Superior temporal gyrus (tissue), 1 donor: ENCODE measurements at regions not wholly inside any gene's neighbourhood (a gene's known extent, or its start where the extent isn't known, plus 50 kb on each side); places are given as distances from the start of the nearest gene placed in this dataset.
"Not testable (repeated sequence)": the region's sequence is repeated elsewhere in the genome, so short reads cannot be mapped to it uniquely, and the experiment has no call there.

ENCODE experiments used
- DNase-seq: peaks from one replicate; pipeline ENCODE4 v3.0.0-alpha.2; 2016; ENCODE audit errors: extremely low spot score

DNA sequence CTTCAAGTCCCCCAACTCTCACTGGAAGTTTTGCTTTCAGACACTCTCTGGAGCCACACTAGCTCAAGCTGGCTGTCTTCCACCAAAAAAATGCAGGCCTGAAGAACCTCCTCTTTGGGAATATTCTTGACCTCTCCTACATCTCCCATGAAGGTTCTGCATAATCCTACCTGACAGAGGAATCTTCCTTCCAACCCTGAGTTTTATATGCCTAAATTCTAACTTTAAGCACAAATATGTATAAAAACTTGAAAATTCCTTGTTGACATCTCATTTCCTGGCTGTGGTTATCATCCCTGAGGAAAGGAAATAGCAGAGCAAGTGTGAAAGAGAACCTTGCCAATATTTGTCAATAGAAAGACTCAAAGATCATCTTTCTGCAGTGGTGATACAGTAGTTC lies 249.0 kb downstream of the LPIN1 start:
- no peak for DNase-seq

DNA sequence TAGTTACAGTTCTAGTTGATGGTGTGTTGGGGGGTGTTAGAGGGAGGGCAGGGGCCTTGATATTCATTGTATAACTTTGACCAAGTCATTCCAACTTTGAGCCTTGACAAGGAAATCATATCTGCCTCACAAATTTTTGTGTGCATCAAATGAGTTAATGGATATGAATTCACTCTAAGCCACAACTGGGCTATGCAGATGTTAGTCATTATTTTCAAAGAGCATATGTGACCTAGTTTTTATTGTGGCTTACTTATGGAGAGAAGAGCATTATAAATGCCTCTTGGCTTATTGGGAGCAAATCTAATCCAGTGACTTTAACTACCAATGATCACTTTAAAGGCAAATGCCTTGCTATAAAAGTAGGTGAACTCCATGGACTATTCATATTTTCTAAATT lies 250.2 kb downstream of the LPIN1 start:
- no peak for DNase-seq

DNA sequence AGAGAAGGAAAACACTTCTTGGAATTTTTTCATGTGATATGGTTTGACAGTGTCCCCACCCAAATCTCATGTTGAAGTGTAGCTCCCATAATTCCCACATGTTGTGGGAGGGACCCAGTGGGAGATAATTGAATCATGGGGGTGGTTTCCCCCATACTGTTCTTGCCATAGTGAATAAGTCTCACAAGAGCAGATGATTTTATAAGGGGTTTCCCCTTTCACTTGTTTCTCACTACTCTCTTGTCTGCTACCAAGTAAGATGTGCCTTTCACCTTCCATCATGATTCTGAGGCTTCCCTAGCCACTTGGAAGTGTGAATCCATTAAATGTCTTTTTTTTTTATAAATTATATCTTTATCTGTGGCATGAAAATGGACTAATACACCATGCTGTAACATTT lies 250.7 kb downstream of the LPIN1 start:
- no peak for DNase-seq

DNA sequence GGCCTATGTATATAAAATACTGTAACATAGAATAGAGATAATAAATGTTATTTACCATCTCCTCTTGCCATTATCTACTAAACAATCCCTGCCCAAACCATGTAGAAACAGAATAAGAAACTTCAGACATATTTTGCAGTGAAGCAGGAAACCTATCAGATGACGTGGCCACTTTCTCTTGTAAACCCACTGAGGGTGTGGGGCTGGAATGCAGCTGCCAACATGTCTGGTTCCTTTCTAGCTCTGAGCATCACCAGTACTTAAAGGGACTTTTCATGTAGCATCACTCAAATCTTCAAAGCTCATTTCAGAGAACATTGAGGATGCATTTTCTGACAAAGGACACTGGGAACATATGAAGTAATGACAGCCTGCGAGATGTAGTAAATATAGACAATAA lies 251.8 kb downstream of the LPIN1 start:
- no peak for DNase-seq

DNA sequence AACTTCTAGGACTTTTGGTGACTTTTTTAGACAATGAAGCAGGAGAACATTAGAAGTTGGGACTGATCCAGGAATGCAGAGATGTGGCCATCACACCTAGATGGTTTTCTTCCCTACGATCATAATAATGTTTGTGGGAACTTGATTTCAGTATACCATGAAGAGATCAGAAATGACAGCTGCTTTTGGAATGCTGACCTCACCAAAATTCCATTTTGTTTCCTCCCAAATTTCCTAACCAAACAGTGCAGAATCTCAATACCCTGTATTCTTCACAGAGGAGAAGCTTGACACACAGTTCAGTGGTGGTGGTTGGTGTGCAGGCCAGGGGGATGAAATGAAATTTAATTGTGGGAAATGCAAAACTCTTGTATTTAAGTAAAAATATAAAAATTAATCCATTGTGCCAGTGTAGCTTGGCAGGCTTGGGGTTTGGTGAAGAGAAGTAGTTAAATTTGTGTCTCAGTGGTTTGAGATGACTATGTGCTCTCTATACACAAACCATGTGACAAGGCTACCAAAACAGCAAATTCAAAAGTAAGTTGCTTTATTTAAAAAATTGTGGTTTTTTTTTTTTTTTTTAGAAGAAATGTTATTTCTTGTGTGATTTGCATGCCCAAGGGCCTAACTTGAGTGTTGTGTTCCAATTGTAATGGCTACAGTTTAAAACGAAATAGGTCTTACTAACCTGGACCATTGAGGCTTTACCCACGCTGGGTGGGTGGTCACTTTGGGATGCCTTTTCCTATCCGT lies 252.4 kb downstream of the LPIN1 start:
- no peak for DNase-seq

DNA sequence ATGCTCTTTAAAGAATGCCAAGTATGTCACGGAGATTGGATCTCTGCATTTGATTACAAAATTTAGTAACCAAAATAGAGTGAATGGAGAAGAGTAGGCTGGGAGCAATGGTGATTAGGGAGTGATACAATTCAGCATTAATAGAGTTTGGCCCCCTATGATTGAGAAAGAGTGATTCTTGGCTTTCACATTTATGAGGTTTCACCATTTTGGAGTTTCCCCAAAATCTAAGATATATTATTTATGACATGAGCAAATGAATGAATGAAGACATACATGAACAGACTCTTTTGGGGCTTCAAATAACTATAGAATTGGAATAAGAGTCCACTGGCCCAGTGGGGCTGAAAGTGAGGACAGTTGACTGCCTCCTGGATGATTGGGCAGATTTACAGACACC lies 255.2 kb downstream of the LPIN1 start:
- DNase-seq = no peak

DNA sequence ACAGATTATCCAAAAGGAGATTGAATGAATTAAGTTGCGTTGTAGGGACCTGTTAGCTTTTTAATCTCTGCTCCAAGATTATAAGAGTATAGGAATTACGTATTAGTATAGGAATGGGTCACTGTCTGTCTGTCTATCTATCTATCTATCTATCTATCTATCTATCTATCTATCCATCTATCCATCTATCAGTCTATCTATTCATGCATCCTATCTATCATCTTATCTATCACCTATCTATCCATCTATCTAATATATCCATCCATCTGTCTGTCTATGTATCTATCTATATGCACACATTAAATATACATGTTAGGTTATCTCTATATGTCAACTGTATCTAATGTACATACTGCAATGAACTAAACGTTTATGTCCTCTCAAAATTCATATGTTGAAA lies 255.8 kb downstream of the LPIN1 start:
- no peak for DNase-seq

DNA sequence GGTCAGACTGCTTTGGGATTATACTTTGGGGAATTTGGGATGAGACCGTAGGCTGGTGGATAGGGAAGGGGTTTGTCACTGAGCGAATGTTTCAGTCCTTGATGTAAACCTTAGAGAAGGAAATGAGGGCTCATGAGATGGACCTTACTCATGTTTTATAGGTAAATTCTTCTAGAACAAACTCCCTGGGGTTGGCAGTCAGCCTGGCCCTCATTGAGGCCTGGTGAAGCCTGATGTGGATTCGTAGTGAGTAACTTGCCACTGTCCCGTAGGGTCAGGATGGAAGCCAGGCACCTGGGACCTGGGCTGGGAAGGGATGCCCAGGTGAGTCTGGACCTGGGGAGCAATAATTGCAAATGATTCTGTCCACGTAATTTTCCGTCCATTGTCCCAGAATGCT lies 258.3 kb downstream of the LPIN1 start:
- DNase-seq = no peak

DNA sequence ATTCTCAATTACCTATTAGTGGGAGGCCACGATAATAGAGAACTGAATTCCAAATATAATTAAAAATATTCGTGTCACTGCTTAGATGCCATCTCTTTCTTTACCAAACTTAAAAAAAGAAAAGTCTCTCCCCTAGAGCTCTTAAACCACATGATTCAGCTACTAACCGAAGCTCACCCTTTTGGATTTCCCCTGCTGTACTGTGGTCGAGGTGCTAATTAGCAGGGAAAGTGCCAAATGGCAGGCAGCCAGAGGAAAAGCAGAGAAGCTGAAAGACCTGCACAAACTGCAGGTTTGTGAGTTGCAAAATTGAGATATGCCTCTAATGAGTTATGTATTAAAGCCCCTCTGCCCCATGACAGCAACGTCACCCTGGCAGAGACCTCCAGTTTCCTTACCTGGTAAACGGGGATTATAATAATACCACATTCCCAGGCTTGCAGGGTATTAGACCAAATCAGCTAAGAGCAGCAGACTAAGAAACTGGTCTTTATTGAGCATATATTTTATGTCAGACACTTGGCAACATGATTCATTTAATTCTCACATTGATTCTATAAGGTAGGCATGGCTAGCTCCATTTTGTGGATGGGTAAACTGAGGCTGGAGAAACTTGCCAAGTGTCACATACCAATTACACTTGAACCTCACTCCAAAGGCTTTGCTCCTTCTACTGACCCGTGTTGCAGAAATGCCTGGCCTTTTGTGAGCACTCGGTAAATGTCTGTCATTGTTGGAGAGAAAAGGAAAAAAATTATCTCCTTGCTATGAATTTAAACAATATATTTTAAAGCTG lies 259.7 kb downstream of the LPIN1 start:
- no peak for DNase-seq

DNA sequence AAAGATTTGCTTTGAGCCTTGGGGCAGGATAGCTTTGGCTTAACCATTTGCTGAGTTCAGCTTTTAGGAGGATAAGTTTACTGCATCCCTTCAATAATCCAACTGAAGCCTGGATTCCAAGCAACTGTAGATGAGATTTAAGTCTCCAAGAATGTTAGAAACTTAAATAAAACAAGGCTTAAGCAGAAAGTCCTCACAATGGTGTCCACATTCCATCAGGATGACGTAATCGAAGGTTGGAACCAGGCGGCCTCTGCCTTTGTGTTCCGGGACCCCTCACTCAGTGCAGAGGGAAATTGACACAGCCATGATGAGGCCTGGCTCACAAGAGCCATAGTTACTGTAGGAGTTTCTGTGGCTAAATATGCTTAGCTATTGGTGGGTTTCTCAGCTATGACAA lies 260.4 kb downstream of the LPIN1 start:
- no peak for DNase-seq

DNA sequence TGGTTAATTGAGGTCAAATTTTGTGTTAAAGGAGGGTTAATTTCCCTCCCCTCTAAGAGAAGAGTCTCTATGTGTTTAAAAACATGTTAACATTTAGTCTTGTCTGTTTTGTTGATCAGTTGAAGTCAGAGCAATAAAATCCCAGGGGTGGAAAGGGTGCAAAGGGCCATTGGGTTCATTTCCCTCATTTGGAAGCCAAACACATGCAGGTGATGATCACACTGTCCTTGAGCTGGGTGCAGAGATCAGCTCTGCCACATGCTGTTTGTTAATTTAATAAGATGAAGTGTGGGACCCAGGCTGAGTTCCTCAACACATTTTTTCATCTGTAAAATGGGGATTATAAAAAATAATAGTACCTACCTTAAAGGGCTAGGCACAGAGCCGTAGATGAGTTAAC lies 260.9 kb downstream of the LPIN1 start:
- DNase-seq = no peak

DNA sequence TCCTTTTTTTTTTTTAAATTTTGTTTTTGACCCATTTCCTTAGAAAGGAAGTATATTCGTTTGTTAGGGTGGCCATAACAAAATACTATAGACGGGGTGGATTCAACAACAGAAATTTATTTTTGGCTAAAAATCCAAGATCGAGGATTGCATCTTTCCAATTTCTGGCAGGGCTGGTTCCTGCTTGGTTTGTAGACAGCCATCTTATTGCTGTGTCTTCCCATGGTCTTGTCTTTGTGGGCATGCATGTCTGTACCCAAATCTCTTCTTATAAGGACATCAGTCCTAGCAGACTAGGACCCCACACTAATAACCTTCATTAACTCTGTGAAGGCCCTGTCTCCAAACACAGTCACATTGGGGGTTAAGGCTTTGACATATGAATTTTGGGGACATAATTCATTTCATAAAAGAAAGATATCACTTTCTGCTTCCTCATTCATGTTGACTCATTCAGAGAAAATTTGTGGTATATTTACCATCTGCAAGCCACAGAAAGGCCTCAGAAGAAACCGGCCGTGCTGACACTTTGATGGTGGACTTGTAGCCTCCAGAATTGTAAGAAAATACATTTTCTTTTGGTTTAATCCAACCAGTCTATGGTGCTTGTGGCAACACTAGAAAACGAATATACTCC lies 262.1 kb downstream of the LPIN1 start:
- no peak for DNase-seq

DNA sequence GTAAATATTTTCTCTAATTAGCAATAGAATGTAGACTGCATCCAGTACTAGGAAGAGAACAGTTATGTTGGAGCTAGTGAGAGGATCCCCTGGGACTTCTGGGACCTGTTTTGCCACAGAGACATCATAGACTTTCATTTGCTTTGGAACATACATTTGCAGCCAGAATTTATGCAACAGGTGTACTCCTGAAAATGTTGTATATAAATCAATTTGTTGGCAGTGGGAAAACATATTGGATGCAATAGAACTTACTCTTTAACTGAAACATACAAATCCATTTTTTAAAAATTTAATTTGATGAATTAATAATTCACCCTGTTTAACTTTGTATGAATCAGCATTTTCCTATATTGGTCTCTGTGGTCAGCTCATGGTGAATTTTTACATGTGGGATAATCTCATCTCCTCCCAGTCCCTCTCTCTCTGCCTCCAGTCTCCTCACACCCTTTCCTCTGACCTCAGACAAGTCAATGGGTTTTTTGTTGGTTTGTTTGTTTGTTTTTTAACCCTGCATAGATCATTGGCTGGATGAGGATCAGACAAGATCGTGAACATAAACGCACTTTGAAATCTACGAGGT lies 263.0 kb downstream of the LPIN1 start:
- no peak for DNase-seq

DNA sequence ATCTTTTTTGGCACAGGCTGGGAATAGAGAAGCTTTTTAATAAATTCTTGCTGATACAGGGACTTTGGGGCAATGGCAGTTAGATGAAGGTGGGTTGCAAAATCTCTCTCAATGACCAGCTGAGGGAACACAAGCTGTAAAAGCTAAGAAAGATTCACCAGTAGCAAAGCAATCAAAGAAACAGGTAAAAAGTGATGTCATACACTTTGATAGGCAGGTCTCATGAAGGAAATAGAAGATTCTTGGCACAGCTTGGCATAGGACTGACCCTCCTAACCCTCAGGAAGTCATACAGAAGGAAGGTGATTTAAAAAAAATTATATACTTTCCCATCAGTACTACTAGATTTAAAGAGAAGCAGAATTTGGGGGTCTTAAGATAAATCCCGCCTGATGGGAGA lies 263.6 kb downstream of the LPIN1 start:
- DNase-seq = no peak

DNA sequence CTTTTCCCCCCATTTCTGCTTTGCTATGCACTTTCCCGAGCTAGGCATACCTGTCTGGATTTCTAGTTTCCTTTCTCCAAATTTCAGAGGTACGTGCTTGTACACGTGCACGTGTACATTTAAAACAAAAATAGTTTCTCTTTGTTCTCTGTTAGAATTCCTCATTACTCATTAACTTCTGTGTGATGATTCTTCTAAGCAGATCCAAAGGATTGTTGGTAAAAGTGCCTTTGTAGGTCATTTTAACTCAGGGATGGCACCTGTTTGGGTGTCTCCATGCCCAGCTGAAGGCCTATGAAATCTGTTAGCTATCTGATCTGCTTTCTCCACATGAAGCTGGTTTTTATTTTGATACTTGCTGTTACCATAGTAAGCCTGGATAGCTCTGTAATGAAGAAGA lies 264.3 kb downstream of the LPIN1 start:
- DNase-seq = no peak

DNA sequence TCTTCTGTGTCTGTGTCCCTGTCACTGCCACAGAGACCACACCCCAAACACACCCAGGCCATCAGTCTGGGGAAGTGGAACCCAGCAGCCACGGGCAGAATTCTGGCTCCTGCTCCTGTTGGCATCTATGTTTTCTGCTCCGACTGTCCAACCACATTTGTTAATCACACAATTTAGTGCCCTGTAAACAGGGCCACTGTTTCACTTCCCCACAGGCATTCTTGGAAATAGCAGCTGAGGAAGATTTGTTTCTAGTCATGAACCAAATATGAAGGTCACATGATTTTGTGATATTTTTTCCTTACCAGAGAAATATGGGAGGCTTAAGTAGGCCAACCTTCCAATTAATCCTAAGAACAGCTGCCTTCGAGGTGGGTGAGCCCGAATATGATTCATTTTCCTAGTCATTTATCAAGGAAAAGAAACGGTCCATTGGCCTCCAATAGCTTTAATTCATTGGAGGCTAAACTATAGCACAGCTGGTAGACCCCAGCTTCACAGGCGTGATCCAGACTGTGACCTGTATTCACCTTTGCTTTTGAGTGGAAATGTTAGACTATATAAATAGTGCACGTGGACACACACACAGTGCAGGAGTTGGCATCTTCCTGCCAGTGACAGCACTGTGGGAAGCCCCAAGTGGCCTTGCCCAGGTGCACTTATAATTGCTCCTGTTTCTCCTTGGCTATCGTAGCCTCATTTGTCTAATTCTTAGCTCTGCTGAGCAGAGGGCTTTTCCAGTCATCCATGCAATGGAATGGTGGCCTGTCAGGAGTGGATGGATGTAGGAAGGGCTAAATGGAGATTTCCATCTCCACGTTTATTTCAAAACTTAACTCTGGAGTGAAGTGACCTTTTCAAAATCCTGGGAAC lies 267.9 kb downstream of the LPIN1 start:
- no peak for DNase-seq

DNA sequence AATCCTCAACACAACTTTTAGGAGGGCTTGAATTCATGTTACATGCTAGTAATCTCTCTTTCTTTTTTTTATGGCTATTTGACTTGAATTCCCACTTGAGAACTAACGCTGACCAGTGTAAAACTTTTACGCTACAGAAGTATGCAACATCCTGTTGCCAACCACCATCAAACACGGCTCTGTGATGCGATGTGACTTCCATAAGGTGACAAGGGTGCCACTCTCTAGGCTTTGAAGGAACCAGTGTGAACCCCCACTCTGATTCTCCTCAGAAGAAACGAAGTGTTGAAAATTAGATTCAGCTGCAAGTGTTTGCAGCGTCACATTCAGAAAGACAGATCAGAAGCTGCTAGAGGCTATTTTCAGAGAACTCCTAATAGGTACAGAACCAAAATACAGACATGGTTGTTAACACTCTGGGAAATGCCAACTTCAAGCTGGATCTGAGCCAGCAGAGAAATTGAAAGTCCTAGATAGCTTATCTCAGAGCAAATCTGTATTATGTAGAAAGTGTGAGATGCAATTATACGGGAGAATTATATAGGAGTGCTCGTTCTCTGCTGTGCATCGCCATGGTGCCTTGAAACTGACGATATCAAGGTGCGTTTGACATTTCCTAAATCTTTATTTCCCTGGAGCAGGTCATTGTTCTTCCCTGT lies 271.2 kb downstream of the LPIN1 start:
- DNase-seq = no peak

DNA sequence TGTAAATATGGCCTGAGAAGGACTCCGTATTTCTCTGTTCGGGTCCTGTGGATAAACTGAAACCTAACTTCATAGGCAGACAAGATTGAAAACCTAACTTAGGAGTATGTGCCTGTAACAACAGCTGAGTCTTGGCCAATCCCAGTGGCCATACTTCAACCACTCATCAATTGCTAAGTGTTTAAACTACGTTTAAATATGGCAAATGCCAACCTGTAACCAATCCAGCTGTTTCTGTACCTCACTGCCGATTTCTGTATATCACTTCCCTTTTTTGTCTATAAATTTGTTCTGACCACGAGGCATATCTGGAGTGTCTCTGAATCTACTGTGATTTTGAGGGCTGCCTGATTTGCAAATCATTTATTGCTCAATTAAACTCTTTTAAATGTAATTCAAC lies 272.3 kb downstream of the LPIN1 start:
- not testable (repeated sequence) for DNase-seq

DNA sequence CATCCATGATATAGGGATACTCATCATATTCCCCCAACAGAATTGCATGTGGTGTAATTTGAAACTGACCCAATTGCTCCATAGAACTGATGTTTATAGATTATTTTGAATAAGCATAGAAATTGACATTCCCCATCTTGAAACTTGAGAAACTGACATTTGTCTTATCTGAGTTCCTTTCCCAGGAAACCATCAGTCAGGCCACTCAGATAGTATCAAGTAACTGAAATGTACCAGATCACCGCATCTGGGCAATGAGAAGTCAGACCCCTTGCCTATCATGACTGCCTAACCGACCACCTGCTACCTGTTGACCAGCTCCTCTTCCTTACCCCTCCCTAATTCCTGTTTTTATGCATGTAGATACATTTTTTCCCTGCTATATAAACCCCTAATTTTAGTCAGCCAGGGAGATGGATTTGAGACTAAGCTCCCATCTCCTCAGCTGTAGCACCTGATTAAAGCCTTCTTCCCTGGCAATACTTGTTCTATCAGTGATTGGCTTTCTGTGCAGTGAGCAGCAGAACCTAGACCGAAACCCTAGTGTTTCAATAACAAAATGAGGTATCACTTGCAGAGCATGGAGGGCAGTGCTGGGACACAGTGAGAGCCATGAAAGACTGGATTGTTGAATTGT lies 274.5 kb downstream of the LPIN1 start:
- DNase-seq = no peak

DNA sequence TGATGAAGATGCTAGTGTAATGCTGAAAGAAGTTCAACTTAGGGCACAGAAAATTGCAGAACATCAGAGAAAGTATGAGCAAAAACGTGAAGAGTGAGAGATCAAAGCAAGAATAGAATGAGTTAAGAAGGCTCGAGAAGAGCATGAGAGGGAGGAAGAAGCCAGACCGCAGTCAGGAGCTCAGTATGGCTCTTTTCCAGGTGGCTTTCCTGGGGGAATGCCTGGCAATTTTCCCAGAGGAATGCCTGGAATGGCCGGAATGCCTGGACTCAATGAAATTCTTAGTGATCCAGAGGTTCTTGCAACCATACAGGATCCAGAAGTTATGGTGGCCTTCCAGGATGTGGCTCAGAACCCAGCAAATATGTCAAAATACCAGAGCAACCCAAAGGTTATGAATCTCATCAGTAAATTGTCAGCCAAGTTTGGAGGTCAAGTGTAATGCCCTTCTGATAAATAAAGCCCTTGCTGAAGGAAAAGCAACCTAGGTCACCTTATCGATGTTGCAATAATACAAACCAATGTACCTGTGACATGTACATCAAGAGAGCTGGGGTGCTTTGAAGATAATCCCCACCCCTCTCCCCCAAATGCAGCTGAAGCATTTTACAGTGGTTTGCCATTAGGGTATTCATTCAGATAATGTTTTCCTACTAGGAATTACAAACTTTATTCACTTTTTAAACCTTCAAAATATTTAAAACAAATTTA lies 277.9 kb downstream of the LPIN1 start:
- DNase-seq = not testable (repeated sequence)
